ENCODE measurements at regions not wholly inside any gene's neighbourhood (a gene's known extent, or its start where the extent isn't known, plus 50 kb on each side); places are given as distances from the start of the nearest gene placed in this dataset.

- DNase-seq (no peak), ATAC-seq (ENCODE audit: low read depth) (no peak)
- peaks cover 13% of the 10 kb centered on the region; the same call in 1 of the 2 replicates for H3K9me3 ChIP-seq (ENCODE audit: control insufficient read depth, insufficient read depth, low read length)
- H3K4ac ChIP-seq (ENCODE audit: low read depth, low read length), result no peak overlapping the region
- H2BK120ac ChIP-seq (ENCODE audit: low read depth, low read length), result no peak overlapping the region
- no peak overlapping the region for H4K5ac ChIP-seq (ENCODE audit: low read depth, low read length)
- H3K23ac ChIP-seq (ENCODE audit: low read depth, low read length), result no peak overlapping the region
- H2BK5ac ChIP-seq (ENCODE audit: low read depth, low read length, poor library complexity, severe bottlenecking), result no peak overlapping the region
- no CpG with 5 or more reads among the region's 1 CpG for WGBS, 2 experiments (ENCODE audit: extremely low coverage in 2 of 2, insufficient read length in 1 of 2)
- no peak overlapping the region for H3K4me3 ChIP-seq (ENCODE audit: insufficient read depth, low read depth, low read length)
- no peak overlapping the region for H3K27ac ChIP-seq (ENCODE audit: insufficient read depth, low read length)
- no peak overlapping the region for H4K8ac ChIP-seq (ENCODE audit: low read depth in 2 of 2, low read length in 2 of 2)
- no peak overlapping the region for H2AK9ac ChIP-seq (replicated peaks; ENCODE audit: low read depth, low read length, poor library complexity)
- peak; percentile 48 for TF ChIP-seq MAFK (IDR thresholded peaks at IDR 0.05; ENCODE audit: low read depth, low read length)
- no peak for TF ChIP-seq CHD1 (IDR thresholded peaks at IDR 0.05; ENCODE audit: low read depth, low read length)
- POLR2A ChIA-PET (ENCODE audit: unreplicated experiment), result no interaction called here
- H2BK20ac ChIP-seq (ENCODE audit: low read depth, low read length), result no peak overlapping the region
- no peaks in the 10 kb centered on the region for H3K9me1 ChIP-seq (ENCODE audit: insufficient read depth, low read length)
- dilution Hi-C loops (cut with HindIII; ENCODE audit: low sequenced_read_pairs, unreplicated experiment) (no loop called here), in situ Hi-C loops (cut with MboI; ENCODE audit: low sequenced_read_pairs) (no loop called here), intact Hi-C loops (cut with micrococcal nuclease) (loop anchor here (1.0 kb wide), 1 partner anchor 14 kb away; no protein-coding TSS in a partner anchor)
- no peaks in the 10 kb centered on the region for H3K36me3 ChIP-seq (ENCODE audit: control insufficient read depth, insufficient read depth, low read length)
- no peaks in the 10 kb centered on the region for H3K79me1 ChIP-seq (ENCODE audit: low read depth in 1 of 2, low read length in 2 of 2)
- no peak overlapping the region for H3K14ac ChIP-seq (replicated peaks; ENCODE audit: low read depth, low read length)
- no peaks in the 10 kb centered on the region for H3K27me3 ChIP-seq (ENCODE audit: control insufficient read depth, insufficient read depth, low read length)
- H3K18ac ChIP-seq (ENCODE audit: low read depth, low read length), result no peak overlapping the region
- H3K56ac ChIP-seq (ENCODE audit: extremely low read depth, insufficient read depth, low read length), result no peak overlapping the region
- H3K4me1 ChIP-seq (ENCODE audit: control insufficient read depth, insufficient read depth, low read length), result no peaks in the 10 kb centered on the region
- H3K9ac ChIP-seq (ENCODE audit: low read depth, low read length), result no peak overlapping the region
- H4K20me1 ChIP-seq (ENCODE audit: insufficient read depth, low read length), result no peaks in the 10 kb centered on the region
- no peak overlapping the region for H2AFZ ChIP-seq (replicated peaks; ENCODE audit: low read length, poor library complexity)
- BruUV-seq (replicated peaks), result no TSS peak
- H4K91ac ChIP-seq (ENCODE audit: insufficient read depth, low read depth, low read length), result no peak overlapping the region
- no peak overlapping the region for H2BK15ac ChIP-seq (ENCODE audit: low read depth, low read length)
- CTCF ChIA-PET, result no interaction called here
- H3K4me2 ChIP-seq (ENCODE audit: low read depth, low read length), result no peak overlapping the region
- H2AK5ac ChIP-seq (ENCODE audit: low read depth, low read length), result no peak overlapping the region
These were observed 239.9 kb upstream of the PHF14 start for GRCh38 chr7:10733747-10734146.

Measured in IMR-90 (cell line).